Sigmoid colon (tissue), 6 donors: ENCODE measurements at regions not wholly inside any gene's neighbourhood (a gene's known extent, or its start where the extent isn't known, plus 50 kb on each side); places are given as distances from the start of the nearest gene placed in this dataset.

ENCODE experiments used
- DNase-seq: peaks from one replicate; pipeline ENCODE4 v3.0.0-alpha.2; 2019
- H3K27ac ChIP-seq, 4 donors: fragments of 200-600 bp; sonication (generic); one replicate each; pipeline ENCODE4 v1.5.1; 2016 to 2019; ENCODE audit warnings: mild to moderate bottlenecking in 1 of 4
- H3K27me3 ChIP-seq, 3 donors: fragments of 200-600 bp; sonication (generic); one replicate each; pipeline ENCODE4 v1.5.1; 2019; ENCODE audit warnings: mild to moderate bottlenecking in 1 of 3
- H3K36me3 ChIP-seq, 4 donors: fragments of 200-600 bp; sonication (generic); one replicate each; pipeline ENCODE4 v1.5.1; 2016 to 2019
- H3K4me1 ChIP-seq, 4 donors: fragments of 200-600 bp; sonication (generic); one replicate each; pipeline ENCODE4 v1.5.1; 2017 to 2019
- H3K4me3 ChIP-seq, 4 donors: fragments of 200-600 bp; sonication (generic); one replicate each; pipeline ENCODE4 v1.5.1; 2017 to 2019; ENCODE audit warnings: mild to moderate bottlenecking in 2 of 4, moderate library complexity in 1 of 4
- H3K9me3 ChIP-seq, 4 donors: fragments of 200-600 bp in 3 of 4; sonication (generic) in 3 of 4; one replicate each; pipeline versions ENCODE4 v1.5.1 to v1.6.1; 2013 to 2019
- CTCF ChIP-seq, 4 experiments: fragments of 450-650 bp in 3 of 4; fragments of 200-600 bp in 1 of 4; IDR thresholded peaks; one replicate each; pipeline ENCODE4 v1.5.1; 2016 to 2019; ENCODE audit warnings: antibody characterized with exemption in 4 of 4, mild to moderate bottlenecking in 3 of 4, moderate library complexity in 2 of 4
- EP300 ChIP-seq, 4 donors: sonication (generic); formaldehyde crosslinking; IDR thresholded peaks; one replicate each; pipeline ENCODE4 v1.6.1; 2017; ENCODE audit warnings: antibody characterized with exemption in 4 of 4
- POLR2A ChIP-seq, 2 donors: fragments of 450-650 bp; IDR thresholded peaks; one replicate each; pipeline ENCODE4 v1.6.1; 2016; ENCODE audit warnings: antibody characterized with exemption in 2 of 2, mild to moderate bottlenecking in 2 of 2, moderate library complexity in 2 of 2
- POLR2AphosphoS5 ChIP-seq, 4 donors: sonication (generic); formaldehyde crosslinking; IDR thresholded peaks; one replicate each; pipeline ENCODE4 v1.6.1; 2017; ENCODE audit warnings: antibody characterized with exemption in 4 of 4
- WGBS, 2 donors: extraction: QIAGEN DNeasy Blood & Tissue Kit; methylation state at CpG; one replicate each; pipeline ENCODE4 v1.1.7; 2013; 5-methylcytosine and 5-hydroxymethylcytosine counted together
- intact Hi-C: fragments of 100-400 bp; cut with DNase I; formaldehyde crosslinking; loops from one replicate; pipeline ENCODE4 v1.15.1; 2023
- donor health status: healthy with polysubstance abuse.
- donor health status: healthy.

- no peak for TF ChIP-seq CTCF (IDR thresholded peaks at IDR 0.05)
- H3K36me3 ChIP-seq: no peaks in the 10 kb centered on the region
- no peak overlapping the region for H3K27ac ChIP-seq
- 86 to 87% methylated on average over 2 of the region's 2 CpGs for WGBS, 2 donors
- no peaks in the 10 kb centered on the region for H3K9me3 ChIP-seq
- no peaks in the 10 kb centered on the region for H3K27me3 ChIP-seq
- intact Hi-C loops: no loop called here
- H3K4me1 ChIP-seq: peaks cover 0 to 12% (median 0%) of the 10 kb centered on the region in 4 donors
- no peak overlapping the region for H3K4me3 ChIP-seq
- no peak for DNase-seq
Measured at GRCh38 chr13:74036373-74036772, 97.8 kb downstream of the KLF12 start.

GRCh38 chr13:74035896-74036295 is 98.3 kb downstream of the KLF12 start:
- H3K9me3 ChIP-seq: no peaks in the 10 kb centered on the region
- no peak overlapping the region for H3K4me3 ChIP-seq
- no peaks in the 10 kb centered on the region for H3K27me3 ChIP-seq
- intact Hi-C loops: no loop called here
- peaks cover 0 to 8% (median 0%) of the 10 kb centered on the region in 4 donors for H3K4me1 ChIP-seq
- no peak for DNase-seq
- no peaks in the 10 kb centered on the region for H3K36me3 ChIP-seq
- H3K27ac ChIP-seq: no peak overlapping the region
- TF ChIP-seq POLR2AphosphoS5 (IDR thresholded peaks at IDR 0.05): no peak
- no peak for TF ChIP-seq POLR2A (IDR thresholded peaks at IDR 0.05)
- TF ChIP-seq CTCF (IDR thresholded peaks at IDR 0.05): no peak
- no peak for TF ChIP-seq EP300 (IDR thresholded peaks at IDR 0.05)
- 96 to 97% methylated on average over 3 of the region's 3 CpGs for WGBS, 2 donors

- no peak overlapping the region for H3K27ac ChIP-seq
- intact Hi-C loops: no loop called here
- TF ChIP-seq POLR2AphosphoS5 (IDR thresholded peaks at IDR 0.05) (no peak), CTCF (IDR thresholded peaks at IDR 0.05) (no peak), EP300 (IDR thresholded peaks at IDR 0.05) (no peak), POLR2A (IDR thresholded peaks at IDR 0.05) (no peak)
- H3K36me3 ChIP-seq: no peaks in the 10 kb centered on the region
- WGBS, 2 donors: 92 to 93% methylated on average over 4 of the region's 4 CpGs
- H3K4me3 ChIP-seq: peak overlapping the region in 1 of 4 donors; percentile 8
- H3K4me1 ChIP-seq: peaks cover 0 to 16% (median 0%) of the 10 kb centered on the region in 4 donors
- no peaks in the 10 kb centered on the region for H3K9me3 ChIP-seq
- DNase-seq: no peak
- no peaks in the 10 kb centered on the region for H3K27me3 ChIP-seq
Measured at GRCh38 chr13:74032325-74032724, 101.9 kb downstream of the KLF12 start.

- peaks cover 0 to 26% (median 8%) of the 10 kb centered on the region in 4 donors for H3K4me1 ChIP-seq
- WGBS, 2 donors: 69 to 92% methylated on average over 4 of the region's 4 CpGs
- no peaks in the 10 kb centered on the region for H3K27me3 ChIP-seq
- no peak overlapping the region for H3K4me3 ChIP-seq
- TF ChIP-seq POLR2AphosphoS5 (IDR thresholded peaks at IDR 0.05): no peak
- no peak for TF ChIP-seq POLR2A (IDR thresholded peaks at IDR 0.05)
- TF ChIP-seq CTCF (IDR thresholded peaks at IDR 0.05): no peak
- TF ChIP-seq EP300 (IDR thresholded peaks at IDR 0.05): no peak
- no peak overlapping the region for H3K27ac ChIP-seq
- intact Hi-C loops: no loop called here
- no peaks in the 10 kb centered on the region for H3K9me3 ChIP-seq
- DNase-seq: no peak
- H3K36me3 ChIP-seq: no peaks in the 10 kb centered on the region
Measured at GRCh38 chr13:74027161-74027779, 106.9 kb downstream of the KLF12 start.

GRCh38 chr13:74026753-74027152 is 107.5 kb downstream of the KLF12 start:
- H3K9me3 ChIP-seq: no peaks in the 10 kb centered on the region
- H3K36me3 ChIP-seq: no peaks in the 10 kb centered on the region
- intact Hi-C loops: no loop called here
- H3K27me3 ChIP-seq: no peaks in the 10 kb centered on the region
- DNase-seq: no peak
- WGBS, 2 donors: 44 to 76% methylated on average over 4 of the region's 4 CpGs
- TF ChIP-seq CTCF (IDR thresholded peaks at IDR 0.05): no peak
- TF ChIP-seq POLR2A (IDR thresholded peaks at IDR 0.05): no peak
- TF ChIP-seq POLR2AphosphoS5 (IDR thresholded peaks at IDR 0.05): no peak
- TF ChIP-seq EP300 (IDR thresholded peaks at IDR 0.05): no peak
- H3K4me3 ChIP-seq: no peak overlapping the region
- no peak overlapping the region for H3K27ac ChIP-seq
- peaks cover 0 to 25% (median 8%) of the 10 kb centered on the region in 4 donors for H3K4me1 ChIP-seq
